OCI-LY3 (cell line): ENCODE measurements at regions not wholly inside any gene's neighbourhood (a gene's known extent, or its start where the extent isn't known, plus 50 kb on each side); places are given as distances from the start of the nearest gene placed in this dataset.

ENCODE experiments used
- H2AFZ ChIP-seq: fragments of 200-600, 300-600 bp; shearing (Covaris generic); 2 replicates; pipeline ENCODE4 v1.6.0; 2014; ENCODE audit warnings: antibody characterized with exemption, low read depth, low read length
- H3K27ac ChIP-seq: fragments of 200-600, 300-600 bp; sonication (generic); 2 replicates; pipeline ENCODE4 v1.5.1; 2014; ENCODE audit warnings: mild to moderate bottlenecking, low read length, moderate library complexity, mixed read lengths
- H3K27me3 ChIP-seq: fragments of 200-600, 300-600 bp; sonication (generic); 2 replicates; pipeline ENCODE4 v1.6.1; 2014; ENCODE audit warnings: low read depth, low read length, mixed read lengths
- H3K36me3 ChIP-seq: fragments of 200-600, 300-600 bp; sonication (generic); replicated peaks from 2 replicates; pipeline ENCODE3; 2014; ENCODE audit warnings: low read depth, low read length, mixed read lengths
- H3K4me1 ChIP-seq: fragments of 300-600, 200-600 bp; sonication (generic); 2 replicates; pipeline ENCODE4 v1.6.1; 2014; ENCODE audit warnings: low read length, mixed read lengths
- H3K4me2 ChIP-seq: fragments of 200-600, 300-600 bp; sonication (generic); 2 replicates; pipeline ENCODE4 v1.6.1; 2014; ENCODE audit warnings: low read length, mixed read lengths
- H3K4me3 ChIP-seq: fragments of 300-600, 200-600 bp; sonication (generic); 2 replicates; pipeline ENCODE4 v1.5.1; 2014; ENCODE audit warnings: antibody characterized with exemption, mild to moderate bottlenecking, low read length, moderate library complexity
- H3K79me2 ChIP-seq: fragments of 300-600, 200-600 bp; shearing (Covaris generic); 2 replicates; pipeline ENCODE4 v1.6.1; 2014; ENCODE audit warnings: mild to moderate bottlenecking, low read length, mixed read lengths
- H3K9ac ChIP-seq: fragments of 300-600, 200-600 bp; shearing (Covaris generic); 2 replicates; pipeline ENCODE4 v1.6.0; 2014; ENCODE audit warnings: mild to moderate bottlenecking, low read length, moderate library complexity
- H3K9me3 ChIP-seq: fragments of 200-600, 300-600 bp; shearing (Covaris generic); 2 replicates; pipeline ENCODE4 v1.6.1; 2014; ENCODE audit warnings: low read length, mixed read lengths; ENCODE audit not compliant: insufficient read depth
- H4K20me1 ChIP-seq: fragments of 200-600, 300-600 bp; sonication (generic); 2 replicates; pipeline ENCODE4 v1.6.1; 2016; ENCODE audit warnings: low read length, mixed read lengths; ENCODE audit not compliant: insufficient read depth
- CTCF ChIP-seq: fragments of 200-600, 300-600 bp; sonication (generic); IDR thresholded peaks from 2 replicates; pipeline ENCODE4 v1.5.1; 2014; ENCODE audit warnings: antibody characterized with exemption, low read length, low read depth
- EZH2phosphoT487 ChIP-seq: fragments of 200-600 bp; shearing (Covaris generic); IDR thresholded peaks from 2 replicates; pipeline ENCODE4 v1.6.1; 2018; ENCODE audit warnings: antibody characterized with exemption, mixed run types, low read depth

GRCh38 chr6:121616406-121616805, 181.0 kb downstream of the GJA1 start:
- no peaks in the 10 kb centered on the region for H3K36me3 ChIP-seq
- no peak overlapping the region for H3K4me3 ChIP-seq
- no peak overlapping the region for H3K4me2 ChIP-seq
- no peak overlapping the region for H3K9ac ChIP-seq
- H3K27ac ChIP-seq: no peak overlapping the region
- no peaks in the 10 kb centered on the region for H3K79me2 ChIP-seq
- TF ChIP-seq EZH2phosphoT487: no peak
- no peak for TF ChIP-seq CTCF
- H2AFZ ChIP-seq: no peak overlapping the region
- no peaks in the 10 kb centered on the region for H3K27me3 ChIP-seq
- H4K20me1 ChIP-seq: no peaks in the 10 kb centered on the region
- H3K9me3 ChIP-seq: no peaks in the 10 kb centered on the region
- H3K4me1 ChIP-seq: no peaks in the 10 kb centered on the region

DNA sequence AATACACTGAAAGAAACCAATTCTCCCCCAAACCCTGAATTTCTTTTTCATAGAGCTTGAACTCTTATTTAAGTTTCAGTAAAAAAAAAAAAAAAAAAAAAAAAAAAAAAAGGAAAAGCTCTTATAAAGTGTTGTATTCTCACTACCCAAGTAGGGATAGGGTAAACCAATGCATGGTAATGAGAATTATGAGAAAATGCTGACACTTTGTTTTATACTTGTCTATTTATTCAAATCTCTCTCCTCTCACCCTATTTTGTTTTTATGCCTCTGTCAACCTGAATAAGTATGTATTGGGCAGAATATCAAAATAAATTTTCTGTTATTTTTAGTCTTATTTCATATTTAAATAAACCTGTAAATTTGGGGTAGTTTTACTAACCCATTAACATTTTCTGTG, 181.9 kb downstream of the GJA1 start:
- Histone ChIP-seq H3K27ac (no peak overlapping the region), H3K4me1 (no peaks in the 10 kb centered on the region), H3K36me3 (no peaks in the 10 kb centered on the region), H3K4me2 (no peak overlapping the region), H2AFZ (no peak overlapping the region), H3K9ac (no peak overlapping the region), H4K20me1 (no peaks in the 10 kb centered on the region), H3K9me3 (no peaks in the 10 kb centered on the region), H3K4me3 (no peak overlapping the region), H3K27me3 (no peaks in the 10 kb centered on the region), H3K79me2 (no peaks in the 10 kb centered on the region)
- TF ChIP-seq CTCF (no peak), EZH2phosphoT487 (no peak)

GRCh38 chr6:121619013-121619412, 183.6 kb downstream of the GJA1 start:
- no peaks in the 10 kb centered on the region for H4K20me1 ChIP-seq
- no peaks in the 10 kb centered on the region for H3K9me3 ChIP-seq
- no peaks in the 10 kb centered on the region for H3K27me3 ChIP-seq
- no peak for TF ChIP-seq EZH2phosphoT487
- no peak for TF ChIP-seq CTCF
- no peak overlapping the region for H3K9ac ChIP-seq
- H3K36me3 ChIP-seq: no peaks in the 10 kb centered on the region
- no peak overlapping the region for H2AFZ ChIP-seq
- H3K27ac ChIP-seq: no peak overlapping the region
- no peaks in the 10 kb centered on the region for H3K79me2 ChIP-seq
- H3K4me1 ChIP-seq: no peaks in the 10 kb centered on the region
- no peak overlapping the region for H3K4me3 ChIP-seq
- H3K4me2 ChIP-seq: no peak overlapping the region

GRCh38 chr6:121619987-121620740, 184.7 kb downstream of the GJA1 start:
- no peak overlapping the region for H3K9ac ChIP-seq
- no peaks in the 10 kb centered on the region for H3K27me3 ChIP-seq
- TF ChIP-seq CTCF (no peak), EZH2phosphoT487 (no peak)
- H3K79me2 ChIP-seq: no peaks in the 10 kb centered on the region
- H3K4me2 ChIP-seq: no peak overlapping the region
- no peak overlapping the region for H2AFZ ChIP-seq
- no peaks in the 10 kb centered on the region for H4K20me1 ChIP-seq
- no peaks in the 10 kb centered on the region for H3K4me1 ChIP-seq
- no peak overlapping the region for H3K27ac ChIP-seq
- no peaks in the 10 kb centered on the region for H3K9me3 ChIP-seq
- no peaks in the 10 kb centered on the region for H3K36me3 ChIP-seq
- no peak overlapping the region for H3K4me3 ChIP-seq
